IPS-20b (cell line): ENCODE measurements at regions not wholly inside any gene's neighbourhood (a gene's known extent, or its start where the extent isn't known, plus 50 kb on each side); places are given as distances from the start of the nearest gene placed in this dataset.

ENCODE experiments used
- H3K27ac ChIP-seq: one replicate; pipeline ENCODE4 v1.5.1; 2013; ENCODE audit warnings: low read length
- H3K27me3 ChIP-seq: 2 replicates; pipeline ENCODE4 v1.6.1; 2013; ENCODE audit warnings: mild to moderate bottlenecking, low read length, inconsistent platforms; ENCODE audit not compliant: insufficient read depth
- H3K36me3 ChIP-seq: 2 replicates; pipeline ENCODE4 v1.6.1; 2013; ENCODE audit warnings: low read depth, mild to moderate bottlenecking, inconsistent platforms, low read length, moderate library complexity; ENCODE audit not compliant: insufficient read depth
- H3K4me1 ChIP-seq: 2 replicates; pipeline ENCODE4 v1.6.1; 2013; ENCODE audit warnings: mild to moderate bottlenecking, control low read depth, inconsistent platforms, low read length, moderate library complexity; ENCODE audit not compliant: insufficient read depth
- H3K4me3 ChIP-seq: 2 replicates; pipeline ENCODE4 v1.5.1; 2013; ENCODE audit warnings: mild to moderate bottlenecking, low read length, inconsistent platforms
- H3K9ac ChIP-seq: 2 replicates; pipeline ENCODE4 v1.6.1; 2013; ENCODE audit warnings: low read depth, mild to moderate bottlenecking, inconsistent platforms, low read length, moderate library complexity
- H3K9me3 ChIP-seq: 2 replicates; pipeline ENCODE4 v1.6.1; 2013; ENCODE audit warnings: mild to moderate bottlenecking, low read depth, low read length, inconsistent platforms; ENCODE audit not compliant: insufficient read depth

DNA sequence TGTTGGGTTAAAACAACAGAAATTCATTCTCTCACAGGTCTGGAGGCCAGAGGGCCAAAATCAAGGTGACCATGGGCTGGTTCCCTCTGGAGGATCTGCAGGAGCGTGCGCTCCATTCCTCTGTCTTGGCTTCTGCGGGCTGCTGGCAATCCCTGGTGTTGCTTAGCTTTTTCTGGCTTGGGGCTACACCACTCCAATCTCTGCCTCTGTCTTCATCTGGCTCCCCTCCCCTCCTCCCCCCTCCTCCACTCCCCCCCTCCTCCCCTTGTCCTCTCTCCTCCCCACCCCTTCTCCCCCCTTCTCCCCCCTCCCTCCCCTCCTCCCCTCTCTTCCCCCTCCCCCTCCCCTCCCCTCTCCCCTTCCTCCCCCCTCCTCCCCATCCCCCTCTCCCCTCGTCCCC is 321.3 kb upstream of the ARID1B start:
- Histone ChIP-seq H3K27ac (no peak overlapping the region), H3K9me3 (no peaks in the 10 kb centered on the region), H3K4me3 (no peak overlapping the region), H3K36me3 (no peaks in the 10 kb centered on the region), H3K4me1 (no peaks in the 10 kb centered on the region), H3K27me3 (no peaks in the 10 kb centered on the region), H3K9ac (no peak overlapping the region)

- Histone ChIP-seq H3K9me3 (no peaks in the 10 kb centered on the region), H3K9ac (no peak overlapping the region), H3K36me3 (no peaks in the 10 kb centered on the region), H3K4me1 (no peaks in the 10 kb centered on the region), H3K4me3 (no peak overlapping the region), H3K27me3 (no peaks in the 10 kb centered on the region), H3K27ac (no peak overlapping the region)
Observed at GRCh38 chr6:156454867-156455266, 322.3 kb upstream of the ARID1B start.

DNA sequence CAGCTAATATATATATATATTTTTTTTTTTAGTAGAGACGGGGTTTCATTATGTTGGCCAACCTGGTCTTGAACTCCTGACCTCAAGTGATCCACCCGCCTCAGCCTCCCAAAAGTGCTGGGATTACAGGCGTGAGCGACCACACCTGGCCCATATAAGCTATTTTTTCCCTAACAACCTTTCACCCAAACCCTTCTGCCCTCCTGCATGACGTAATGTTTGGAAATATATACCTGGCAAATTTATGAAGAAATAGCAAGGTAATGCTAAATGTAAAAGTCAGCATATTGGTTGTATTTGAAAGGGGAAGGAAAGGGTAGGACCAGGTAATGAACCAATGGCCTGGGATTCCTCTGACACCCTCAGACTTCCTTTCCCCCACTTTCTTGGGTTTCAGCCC is 325.5 kb upstream of the ARID1B start:
- no peak overlapping the region for H3K9ac ChIP-seq
- no peak overlapping the region for H3K4me3 ChIP-seq
- H3K4me1 ChIP-seq, result no peaks in the 10 kb centered on the region
- H3K27me3 ChIP-seq, result no peaks in the 10 kb centered on the region
- H3K9me3 ChIP-seq, result no peaks in the 10 kb centered on the region
- H3K36me3 ChIP-seq, result no peaks in the 10 kb centered on the region
- no peak overlapping the region for H3K27ac ChIP-seq

GRCh38 chr6:156451088-156451487 is 326.1 kb upstream of the ARID1B start:
- Histone ChIP-seq H3K9me3 (no peaks in the 10 kb centered on the region), H3K9ac (no peak overlapping the region), H3K36me3 (no peaks in the 10 kb centered on the region), H3K4me1 (no peaks in the 10 kb centered on the region), H3K27ac (no peak overlapping the region), H3K27me3 (no peaks in the 10 kb centered on the region), H3K4me3 (no peak overlapping the region)

DNA sequence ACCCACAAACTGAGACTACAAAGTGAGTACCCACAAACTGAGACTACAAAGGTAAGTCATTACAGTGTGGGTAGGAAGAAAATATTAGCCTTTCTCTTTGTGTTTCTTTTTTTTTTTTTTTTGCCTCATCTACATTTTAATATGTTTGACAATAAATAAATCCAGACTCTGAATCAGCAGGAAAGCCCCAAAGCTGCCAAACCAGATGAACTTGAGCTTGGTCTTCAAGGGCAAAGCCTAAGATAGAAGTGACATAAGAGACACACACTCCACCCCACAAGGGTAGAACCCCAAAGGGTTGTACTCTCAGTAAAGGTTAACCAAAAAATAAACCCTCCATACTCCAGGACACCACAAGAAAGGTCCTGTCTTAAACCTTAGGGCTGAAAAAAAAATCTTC is 326.8 kb upstream of the ARID1B start:
- no peak overlapping the region for H3K9ac ChIP-seq
- H3K27ac ChIP-seq, result no peak overlapping the region
- no peaks in the 10 kb centered on the region for H3K36me3 ChIP-seq
- no peaks in the 10 kb centered on the region for H3K4me1 ChIP-seq
- H3K27me3 ChIP-seq, result no peaks in the 10 kb centered on the region
- H3K9me3 ChIP-seq, result no peaks in the 10 kb centered on the region
- H3K4me3 ChIP-seq, result no peak overlapping the region

DNA sequence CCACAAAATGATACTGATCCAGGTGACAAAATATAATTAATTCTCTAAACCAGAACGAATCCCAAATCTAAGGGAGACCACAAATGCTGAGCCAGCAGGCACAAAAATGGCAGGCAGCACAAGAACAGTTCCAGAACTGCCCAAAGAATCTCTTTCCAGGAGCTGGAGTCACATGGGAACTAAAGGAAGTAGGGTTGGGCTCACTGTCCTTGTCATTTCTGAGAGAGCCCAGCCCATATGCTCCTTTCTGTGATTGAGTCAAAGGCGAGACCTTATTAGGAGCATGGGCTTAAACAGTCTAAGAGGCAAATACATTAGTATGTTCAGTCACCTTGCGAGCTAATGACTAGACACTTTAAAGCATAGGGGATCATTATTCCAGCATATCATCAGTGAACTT is 327.6 kb upstream of the ARID1B start:
- Histone ChIP-seq H3K9ac (no peak overlapping the region), H3K4me1 (no peaks in the 10 kb centered on the region), H3K4me3 (no peak overlapping the region), H3K36me3 (no peaks in the 10 kb centered on the region), H3K27ac (no peak overlapping the region), H3K9me3 (no peaks in the 10 kb centered on the region), H3K27me3 (no peaks in the 10 kb centered on the region)

DNA sequence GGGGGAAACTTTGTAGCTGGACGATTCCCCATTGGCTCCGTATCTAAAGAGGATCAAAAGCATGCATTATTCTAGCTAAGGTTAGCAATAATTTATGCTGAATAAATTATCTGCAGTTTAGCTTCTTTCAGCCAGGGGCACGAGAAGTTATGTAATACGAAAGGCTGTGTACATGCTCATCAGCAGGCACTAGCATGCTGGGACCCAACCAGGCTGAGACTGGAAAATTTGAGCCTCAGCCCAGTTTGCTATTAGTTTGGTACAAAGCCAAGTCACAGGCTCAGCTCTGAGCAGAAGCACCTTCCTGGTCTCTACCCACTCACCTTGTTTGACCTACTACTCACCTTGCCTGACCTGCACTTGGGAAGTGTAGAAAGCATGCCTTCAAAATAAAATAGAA is 328.1 kb upstream of the ARID1B start:
- Histone ChIP-seq H3K36me3 (no peaks in the 10 kb centered on the region), H3K4me3 (no peak overlapping the region), H3K27me3 (no peaks in the 10 kb centered on the region), H3K9me3 (no peaks in the 10 kb centered on the region), H3K9ac (no peak overlapping the region), H3K27ac (no peak overlapping the region), H3K4me1 (no peaks in the 10 kb centered on the region)

DNA sequence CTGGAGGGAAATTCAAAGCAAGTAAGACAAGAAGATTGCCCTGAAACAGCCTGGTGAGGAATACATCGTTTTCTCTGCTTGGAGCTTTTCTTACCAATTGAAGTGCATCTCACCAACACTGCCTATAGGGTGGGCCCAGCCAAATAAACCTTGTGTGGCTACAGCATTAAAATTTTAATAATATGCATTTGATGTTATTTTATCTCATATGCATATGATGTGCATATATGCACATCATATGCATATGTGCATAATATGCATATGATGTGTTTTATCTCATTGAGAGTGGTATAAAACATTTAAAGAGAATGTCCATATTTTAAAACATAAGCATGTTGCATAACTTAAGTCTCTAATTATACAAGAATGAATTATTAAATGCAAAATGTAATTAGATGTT is 328.6 kb upstream of the ARID1B start:
- no peaks in the 10 kb centered on the region for H3K27me3 ChIP-seq
- no peak overlapping the region for H3K27ac ChIP-seq

GRCh38 chr6:156440688-156441087 is 336.5 kb upstream of the ARID1B start:
- no peaks in the 10 kb centered on the region for H3K36me3 ChIP-seq
- H3K9me3 ChIP-seq, result no peaks in the 10 kb centered on the region
- H3K27ac ChIP-seq, result no peak overlapping the region
- no peaks in the 10 kb centered on the region for H3K4me1 ChIP-seq
- H3K9ac ChIP-seq, result no peak overlapping the region
- H3K4me3 ChIP-seq, result no peak overlapping the region
- H3K27me3 ChIP-seq, result no peaks in the 10 kb centered on the region

More for the DNA sequence above, 328.6 kb upstream of the ARID1B start:
- no peak overlapping the region for H3K9ac ChIP-seq
- no peaks in the 10 kb centered on the region for H3K9me3 ChIP-seq
- H3K4me3 ChIP-seq, result no peak overlapping the region
- H3K36me3 ChIP-seq, result no peaks in the 10 kb centered on the region
- no peaks in the 10 kb centered on the region for H3K4me1 ChIP-seq

DNA sequence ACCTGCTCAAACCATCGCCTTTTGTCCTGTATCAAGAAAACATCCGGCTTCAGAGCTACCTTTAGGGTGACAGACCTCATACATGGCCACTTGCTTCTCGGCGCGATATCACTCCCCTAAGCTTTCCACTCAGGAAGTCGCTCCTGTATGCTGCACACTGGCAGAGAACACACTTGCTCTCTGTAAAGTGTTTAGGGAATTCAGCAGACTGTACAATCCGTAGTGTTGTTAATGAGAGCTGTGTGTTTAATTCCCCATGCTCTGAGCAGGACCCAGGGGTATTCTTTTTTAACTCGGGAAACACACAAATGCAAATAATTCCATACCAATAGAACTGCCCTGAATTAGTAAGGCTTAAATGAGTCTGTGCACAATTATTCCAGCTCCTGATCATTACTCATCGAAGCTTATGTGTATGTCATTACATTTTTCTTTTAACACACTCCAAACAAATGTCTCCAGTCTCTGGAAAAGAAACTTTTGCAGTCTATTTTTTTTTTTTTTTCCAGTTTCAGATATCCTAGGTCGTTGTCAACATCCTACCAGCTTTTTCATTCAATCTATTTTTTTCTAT is 338.7 kb upstream of the ARID1B start:
- H3K27ac ChIP-seq, result no peak overlapping the region
- H3K4me3 ChIP-seq, result no peak overlapping the region
- H3K9ac ChIP-seq, result no peak overlapping the region
- no peaks in the 10 kb centered on the region for H3K27me3 ChIP-seq
- H3K9me3 ChIP-seq, result no peaks in the 10 kb centered on the region
- no peaks in the 10 kb centered on the region for H3K36me3 ChIP-seq
- H3K4me1 ChIP-seq, result no peaks in the 10 kb centered on the region

DNA sequence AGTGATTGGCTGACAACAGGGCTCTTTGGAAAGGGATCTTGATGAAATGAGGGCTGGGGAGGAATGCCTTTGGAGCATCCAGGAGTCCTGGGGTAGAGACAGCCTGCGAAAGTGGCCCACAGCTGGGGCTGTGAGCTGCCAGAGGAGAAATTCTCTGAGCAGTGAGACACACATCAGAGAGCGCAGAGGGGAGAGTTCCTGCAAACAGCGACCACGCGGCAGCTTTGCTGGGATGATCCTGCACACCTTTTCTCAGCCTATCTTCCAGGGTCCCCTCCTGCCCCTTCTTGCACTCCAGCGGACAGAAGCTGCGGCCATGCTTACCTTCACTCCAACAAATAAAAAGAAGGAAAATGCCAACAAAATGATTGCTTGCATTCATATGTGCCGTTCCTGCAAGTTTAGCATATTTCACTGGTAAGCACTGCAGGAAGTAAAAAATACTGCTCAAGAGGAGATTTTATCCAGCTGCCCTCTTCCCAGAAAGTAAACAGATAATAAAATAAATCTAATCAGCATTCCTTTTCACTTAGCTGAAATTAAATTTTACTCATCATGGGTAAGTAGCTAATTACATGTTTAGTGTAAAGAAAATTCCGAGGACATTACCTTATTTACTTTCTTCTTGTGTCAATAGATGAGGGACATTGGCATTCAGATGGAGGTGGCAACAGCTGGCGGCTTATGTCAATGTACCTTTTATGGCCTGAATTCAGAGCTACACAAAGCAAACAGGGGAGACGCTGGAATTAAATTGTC is 339.9 kb upstream of the ARID1B start:
- Histone ChIP-seq H3K27me3 (no peaks in the 10 kb centered on the region), H3K4me1 (no peaks in the 10 kb centered on the region), H3K27ac (no peak overlapping the region), H3K9me3 (no peaks in the 10 kb centered on the region), H3K36me3 (no peaks in the 10 kb centered on the region), H3K9ac (no peak overlapping the region), H3K4me3 (no peak overlapping the region)

DNA sequence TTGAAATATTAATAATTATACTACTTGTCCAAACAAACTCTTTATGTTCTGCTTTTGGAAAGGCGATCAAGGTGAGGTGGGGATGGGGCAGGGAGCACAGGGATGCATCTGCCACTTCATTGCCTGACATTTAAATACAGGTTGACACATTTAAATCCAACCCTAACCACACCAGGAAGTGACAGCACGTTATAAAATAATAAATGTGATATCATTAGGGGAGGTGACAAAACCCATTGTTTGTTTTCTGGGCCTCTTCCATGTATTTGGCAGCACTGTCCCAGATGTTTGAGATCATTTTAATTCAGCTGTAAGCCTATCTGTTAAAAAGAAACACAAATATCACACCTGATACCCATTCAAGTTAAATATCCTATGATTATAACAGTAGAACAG is 342.4 kb upstream of the ARID1B start:
- Histone ChIP-seq H3K4me1 (no peaks in the 10 kb centered on the region), H3K27ac (no peak overlapping the region), H3K9me3 (no peaks in the 10 kb centered on the region), H3K9ac (no peak overlapping the region), H3K27me3 (no peaks in the 10 kb centered on the region), H3K4me3 (no peak overlapping the region), H3K36me3 (no peaks in the 10 kb centered on the region)
